ENCODE measurements at regions not wholly inside any gene's neighbourhood (a gene's known extent, or its start where the extent isn't known, plus 50 kb on each side); places are given as distances from the start of the nearest gene placed in this dataset.

DNA sequence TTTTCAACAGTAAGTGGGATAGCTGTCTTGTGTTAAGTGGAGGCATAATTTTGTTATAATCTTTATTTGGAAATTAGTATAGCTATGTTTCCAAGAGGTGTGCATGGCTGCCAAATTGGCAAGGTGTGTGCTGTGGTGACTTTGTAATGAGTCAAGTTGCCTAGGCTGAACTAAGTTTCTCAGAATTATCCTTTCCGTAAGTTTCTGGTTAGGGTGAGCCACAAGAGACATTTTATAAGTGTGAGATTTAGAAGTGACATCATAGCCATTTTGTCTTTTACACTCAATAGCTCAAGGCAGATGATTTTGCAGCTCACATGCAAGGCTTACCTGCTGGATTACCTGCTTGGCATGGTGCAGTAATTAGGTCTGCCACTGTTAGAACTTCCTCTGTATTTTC lies 90.3 kb downstream of the C11orf87 start:
- no peak overlapping the region for H3K9ac ChIP-seq (ENCODE audit: extremely low read depth, low read length, poor library complexity, severe bottlenecking)
- no peaks in the 10 kb centered on the region for H3K9me3 Mint-ChIP-seq
- no peaks in the 10 kb centered on the region for H3K9me3 ChIP-seq (ENCODE audit: control insufficient read depth, low read length)
- peaks cover 2% of the 10 kb centered on the region for H3K4me1 Mint-ChIP-seq
- H3K4me1 ChIP-seq (ENCODE audit: control insufficient read depth, insufficient read depth, low read length), result no peaks in the 10 kb centered on the region
- H3K27me3 Mint-ChIP-seq (ENCODE audit: insufficient read depth), result peaks cover 2% of the 10 kb centered on the region
- H3K36me3 ChIP-seq (ENCODE audit: control insufficient read depth, insufficient read depth, low read length), result no peaks in the 10 kb centered on the region
- peaks cover 17% of the 10 kb centered on the region for H3K27me3 ChIP-seq (ENCODE audit: control insufficient read depth, insufficient read depth, low read length, poor library complexity, severe bottlenecking)
- H3K36me3 Mint-ChIP-seq (ENCODE audit: low read depth), result no peaks in the 10 kb centered on the region
- DNase-seq, result no peak
- no peak overlapping the region for H3K27ac Mint-ChIP-seq
- no peak overlapping the region for H3K4me3 ChIP-seq (ENCODE audit: low read length)
- no peak overlapping the region for H3K4me3 Mint-ChIP-seq
- TF ChIP-seq, protein P1, sequence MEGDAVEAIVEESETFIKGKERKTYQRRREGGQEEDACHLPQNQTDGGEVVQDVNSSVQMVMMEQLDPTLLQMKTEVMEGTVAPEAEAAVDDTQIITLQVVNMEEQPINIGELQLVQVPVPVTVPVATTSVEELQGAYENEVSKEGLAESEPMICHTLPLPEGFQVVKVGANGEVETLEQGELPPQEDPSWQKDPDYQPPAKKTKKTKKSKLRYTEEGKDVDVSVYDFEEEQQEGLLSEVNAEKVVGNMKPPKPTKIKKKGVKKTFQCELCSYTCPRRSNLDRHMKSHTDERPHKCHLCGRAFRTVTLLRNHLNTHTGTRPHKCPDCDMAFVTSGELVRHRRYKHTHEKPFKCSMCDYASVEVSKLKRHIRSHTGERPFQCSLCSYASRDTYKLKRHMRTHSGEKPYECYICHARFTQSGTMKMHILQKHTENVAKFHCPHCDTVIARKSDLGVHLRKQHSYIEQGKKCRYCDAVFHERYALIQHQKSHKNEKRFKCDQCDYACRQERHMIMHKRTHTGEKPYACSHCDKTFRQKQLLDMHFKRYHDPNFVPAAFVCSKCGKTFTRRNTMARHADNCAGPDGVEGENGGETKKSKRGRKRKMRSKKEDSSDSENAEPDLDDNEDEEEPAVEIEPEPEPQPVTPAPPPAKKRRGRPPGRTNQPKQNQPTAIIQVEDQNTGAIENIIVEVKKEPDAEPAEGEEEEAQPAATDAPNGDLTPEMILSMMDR (conservative IDR thresholded peaks at IDR 0.05), result no peak
- no peak overlapping the region for H3K27ac ChIP-seq (ENCODE audit: low read depth, low read length)
- WGBS, 2 experiments (ENCODE audit: insufficient coverage in 1 of 2, insufficient read length in 1 of 2), result 100% methylated on average over 1 of the region's 1 CpG

DNA sequence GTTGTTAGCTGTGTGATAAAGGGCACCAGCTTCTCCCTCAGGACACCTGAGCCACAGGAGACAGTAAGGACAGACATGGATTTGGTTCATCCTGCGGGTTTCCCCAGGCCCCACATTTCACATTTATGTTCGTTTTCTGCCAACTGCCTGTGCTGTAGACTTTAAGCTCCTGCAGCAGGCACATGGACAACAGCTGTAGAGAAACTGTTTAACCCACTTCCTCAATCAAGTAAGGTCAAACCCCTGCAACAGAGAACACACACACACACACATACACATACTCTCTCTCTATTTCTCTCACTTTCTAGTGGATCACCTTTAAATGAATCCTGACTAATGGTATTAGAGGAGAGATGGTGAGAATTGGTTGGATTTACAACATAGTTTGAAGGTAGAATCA lies 90.7 kb downstream of the C11orf87 start:
- Histone ChIP-seq H3K27me3 (ENCODE audit: control insufficient read depth, insufficient read depth, low read length, poor library complexity, severe bottlenecking) (peaks cover 21% of the 10 kb centered on the region), H3K9me3 (ENCODE audit: control insufficient read depth, low read length) (no peaks in the 10 kb centered on the region), H3K4me1 (ENCODE audit: control insufficient read depth, insufficient read depth, low read length) (no peaks in the 10 kb centered on the region), H3K9ac (ENCODE audit: extremely low read depth, low read length, poor library complexity, severe bottlenecking) (no peak overlapping the region), H3K4me3 (ENCODE audit: low read length) (no peak overlapping the region), H3K27ac (ENCODE audit: low read depth, low read length) (no peak overlapping the region), H3K36me3 (ENCODE audit: control insufficient read depth, insufficient read depth, low read length) (no peaks in the 10 kb centered on the region)
- H3K4me1 Mint-ChIP-seq, result peaks cover 2% of the 10 kb centered on the region
- H3K9me3 Mint-ChIP-seq, result no peaks in the 10 kb centered on the region
- no peaks in the 10 kb centered on the region for H3K36me3 Mint-ChIP-seq (ENCODE audit: low read depth)
- TF ChIP-seq, protein P1 (conservative IDR thresholded peaks at IDR 0.05), result no peak
- no peak for DNase-seq
- peaks cover 2% of the 10 kb centered on the region for H3K27me3 Mint-ChIP-seq (ENCODE audit: insufficient read depth)
- no peak overlapping the region for H3K27ac Mint-ChIP-seq
- no peak overlapping the region for H3K4me3 Mint-ChIP-seq
- 95 to 100% methylated on average over 1 to 2 of the region's 2 CpGs for WGBS, 2 experiments (ENCODE audit: insufficient coverage in 1 of 2, insufficient read length in 1 of 2)

DNA sequence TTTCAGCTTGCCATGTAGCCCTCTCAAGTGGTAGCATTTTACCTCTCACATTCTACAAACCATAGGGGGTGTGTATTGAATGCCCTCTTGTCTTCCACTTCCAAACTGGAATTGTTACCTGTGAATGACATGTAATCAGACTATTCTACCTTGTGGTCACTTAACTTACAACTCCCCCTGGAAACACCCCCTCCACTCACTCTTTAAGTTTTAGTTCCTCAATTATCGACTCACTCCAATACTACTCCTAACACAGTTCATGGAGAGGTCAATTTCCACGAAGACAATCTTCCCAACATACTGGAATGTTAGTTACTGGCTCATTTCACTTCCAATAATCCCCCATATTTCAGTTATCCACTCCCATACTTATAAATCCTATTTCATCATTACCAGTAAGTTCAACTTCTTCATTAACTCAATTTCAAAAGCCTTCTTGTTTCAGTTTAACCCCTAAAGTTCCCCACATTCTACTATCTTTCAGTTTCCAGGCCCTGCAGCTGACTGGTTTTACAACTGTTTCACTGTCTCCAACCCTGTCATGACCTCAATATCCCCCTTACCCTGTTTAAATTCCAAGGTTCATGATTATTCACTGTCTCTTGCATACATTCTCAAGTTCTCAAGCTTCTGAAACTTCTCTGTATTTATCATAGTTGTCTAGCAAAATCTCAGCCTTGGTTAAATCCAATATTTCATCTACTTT lies 92.5 kb downstream of the C11orf87 start:
- DNase-seq, result no peak
- H3K9ac ChIP-seq (ENCODE audit: extremely low read depth, low read length, poor library complexity, severe bottlenecking), result no peak overlapping the region
- Mint-ChIP-seq H3K27me3 (ENCODE audit: insufficient read depth) (peaks cover 2% of the 10 kb centered on the region), H3K4me1 (peaks cover 2% of the 10 kb centered on the region), H3K9me3 (no peaks in the 10 kb centered on the region), H3K27ac (no peak overlapping the region), H3K4me3 (no peak overlapping the region), H3K36me3 (ENCODE audit: low read depth) (no peaks in the 10 kb centered on the region)
- TF ChIP-seq, protein P1 (conservative IDR thresholded peaks at IDR 0.05), result no peak
- H3K4me1 ChIP-seq (ENCODE audit: control insufficient read depth, insufficient read depth, low read length), result no peaks in the 10 kb centered on the region
- no peak overlapping the region for H3K4me3 ChIP-seq (ENCODE audit: low read length)
- no peaks in the 10 kb centered on the region for H3K36me3 ChIP-seq (ENCODE audit: control insufficient read depth, insufficient read depth, low read length)
- H3K27me3 ChIP-seq (ENCODE audit: control insufficient read depth, insufficient read depth, low read length, poor library complexity, severe bottlenecking), result peaks cover 23% of the 10 kb centered on the region
- 89 to 95% methylated on average over 2 of the region's 2 CpGs for WGBS, 2 experiments (ENCODE audit: insufficient coverage in 1 of 2, insufficient read length in 1 of 2)
- no peaks in the 10 kb centered on the region for H3K9me3 ChIP-seq (ENCODE audit: control insufficient read depth, low read length)
- H3K27ac ChIP-seq (ENCODE audit: low read depth, low read length), result no peak overlapping the region
